Testis (tissue), 2 donors: ENCODE measurements at regions not wholly inside any gene's neighbourhood (a gene's known extent, or its start where the extent isn't known, plus 50 kb on each side); places are given as distances from the start of the nearest gene placed in this dataset.

ENCODE experiments used
- CTCF ChIP-seq, 3 experiments: fragments of 450-650 bp in 2 of 3; fragments of 200-600 bp in 1 of 3; sonication (generic) in 1 of 3; IDR thresholded peaks; one replicate each; pipeline ENCODE4 v1.5.1; 2016 to 2019; ENCODE audit warnings: antibody characterized with exemption in 3 of 3, mild to moderate bottlenecking in 2 of 3, moderate library complexity in 1 of 3
- POLR2A ChIP-seq: fragments of 450-650 bp; IDR thresholded peaks from one replicate; pipeline ENCODE4 v1.6.1; 2017; ENCODE audit warnings: antibody characterized with exemption, mild to moderate bottlenecking, moderate library complexity

GRCh38 chr5:92581690-92582089 lies 999.3 kb downstream of the NR2F1-AS1 start:
- TF ChIP-seq CTCF (IDR thresholded peaks at IDR 0.05) (no peak), POLR2A (no peak)
